Left renal pelvis (tissue), 4 donors: ENCODE measurements at regions not wholly inside any gene's neighbourhood (a gene's known extent, or its start where the extent isn't known, plus 50 kb on each side); places are given as distances from the start of the nearest gene placed in this dataset.

Experiments
- DNase-seq, 4 donors: peaks; one replicate each; pipeline ENCODE4 v3.0.0-alpha.2; 2013; ENCODE audit warnings: low read depth in 4 of 4, low spot score in 3 of 4

- no peak for DNase-seq
Observed at GRCh38 chr3:94935738-94936580, 873.1 kb downstream of the NSUN3 start.

GRCh38 chr3:94937980-94938379 lies 875.1 kb downstream of the NSUN3 start:
- DNase-seq = no peak

- no peak for DNase-seq
Observed at GRCh38 chr3:94946683-94947082, 883.8 kb downstream of the NSUN3 start.

- no peak for DNase-seq
Observed at GRCh38 chr3:94961423-94962100, 898.7 kb downstream of the NSUN3 start.

- DNase-seq = no peak
Observed at GRCh38 chr3:94965867-94966475, 903.1 kb downstream of the NSUN3 start.

- DNase-seq = no peak
Observed at GRCh38 chr3:94967196-94967595, 904.3 kb downstream of the NSUN3 start.

- DNase-seq = no peak
Observed at GRCh38 chr3:94968519-94968918, 905.7 kb downstream of the NSUN3 start.

GRCh38 chr3:94972066-94972465 lies 909.2 kb downstream of the NSUN3 start:
- no peak for DNase-seq

GRCh38 chr3:94978084-94978483 lies 915.2 kb downstream of the NSUN3 start:
- DNase-seq = no peak

GRCh38 chr3:94985778-94986177 lies 922.9 kb downstream of the NSUN3 start:
- no peak for DNase-seq

GRCh38 chr3:94990952-94991705 lies 928.3 kb downstream of the NSUN3 start:
- DNase-seq = no peak

GRCh38 chr3:94996743-94997142 lies 933.9 kb downstream of the NSUN3 start:
- peak in 1 of 4 donors; percentile 7 for DNase-seq

- peak in 1 of 4 donors; percentile 9 for DNase-seq
Observed at GRCh38 chr3:95002438-95003046, 939.7 kb downstream of the NSUN3 start.

- no peak for DNase-seq
Observed at GRCh38 chr3:95028688-95029087, 965.8 kb downstream of the NSUN3 start.

- DNase-seq = no peak
Observed at GRCh38 chr3:95029644-95030043, 966.8 kb downstream of the NSUN3 start.

- no peak for DNase-seq
Observed at GRCh38 chr3:95036526-95037021, 973.7 kb downstream of the NSUN3 start.

- DNase-seq = no peak
Observed at GRCh38 chr3:95037097-95037496, 974.2 kb downstream of the NSUN3 start.

- DNase-seq = no peak
Observed at GRCh38 chr3:95037927-95038326, 975.1 kb downstream of the NSUN3 start.

GRCh38 chr3:95044101-95044500 lies 981.2 kb downstream of the NSUN3 start:
- DNase-seq = no peak

GRCh38 chr3:95048564-95048963 lies 985.7 kb downstream of the NSUN3 start:
- DNase-seq = no peak
